GM18867 (cell line): ENCODE measurements at regions not wholly inside any gene's neighbourhood (a gene's known extent, or its start where the extent isn't known, plus 50 kb on each side); places are given as distances from the start of the nearest gene placed in this dataset.
"Not testable (repeated sequence)": the region's sequence is repeated elsewhere in the genome, so short reads cannot be mapped to it uniquely, and the experiment has no call there.

Experiments used
- ATAC-seq: cut with Tn5 transposase; IDR thresholded peaks from one replicate; pipeline ENCODE4 v1.9.1; 2021; ENCODE audit warnings: mild to moderate bottlenecking, moderate library complexity; ENCODE audit not compliant: unreplicated experiment

DNA sequence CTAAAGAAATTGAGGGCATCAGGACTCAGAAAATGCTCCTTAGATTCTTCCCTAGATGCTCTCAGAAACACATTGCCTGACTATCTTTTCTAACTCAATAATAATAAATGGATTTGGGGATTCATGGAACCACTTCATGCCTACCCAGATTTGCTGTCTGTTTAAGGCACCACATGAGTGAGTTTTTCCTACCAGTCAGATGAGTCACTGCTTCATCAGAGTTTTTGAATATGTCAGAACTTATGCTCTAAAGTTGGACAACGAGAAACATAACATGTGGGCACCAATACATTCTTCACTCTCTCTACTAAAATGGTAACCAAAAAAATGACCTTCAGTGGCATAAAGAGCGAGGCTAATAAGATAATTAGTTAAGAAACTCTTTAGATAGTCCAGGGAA lies 1135.1 kb downstream of the TUSC7 start:
- no peak for ATAC-seq

DNA sequence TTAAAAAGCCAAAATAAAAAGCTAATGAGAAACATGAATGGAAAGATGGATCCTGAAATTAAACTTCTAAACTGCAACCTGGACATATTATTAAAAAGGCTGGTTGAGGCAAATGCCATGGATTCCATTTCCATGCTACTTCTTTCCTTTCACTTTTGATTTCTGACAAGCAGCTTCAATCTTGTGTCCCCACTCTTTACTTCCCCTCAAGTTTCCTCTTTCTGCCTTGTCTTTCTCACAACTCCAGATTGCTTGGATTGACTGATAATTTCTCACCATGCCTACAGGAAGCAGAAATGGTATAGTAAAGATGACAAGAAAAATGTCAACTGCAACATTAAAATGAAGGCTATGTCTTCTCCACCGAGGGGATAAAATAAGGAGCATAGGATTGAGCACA lies 1136.7 kb downstream of the TUSC7 start:
- no peak for ATAC-seq

DNA sequence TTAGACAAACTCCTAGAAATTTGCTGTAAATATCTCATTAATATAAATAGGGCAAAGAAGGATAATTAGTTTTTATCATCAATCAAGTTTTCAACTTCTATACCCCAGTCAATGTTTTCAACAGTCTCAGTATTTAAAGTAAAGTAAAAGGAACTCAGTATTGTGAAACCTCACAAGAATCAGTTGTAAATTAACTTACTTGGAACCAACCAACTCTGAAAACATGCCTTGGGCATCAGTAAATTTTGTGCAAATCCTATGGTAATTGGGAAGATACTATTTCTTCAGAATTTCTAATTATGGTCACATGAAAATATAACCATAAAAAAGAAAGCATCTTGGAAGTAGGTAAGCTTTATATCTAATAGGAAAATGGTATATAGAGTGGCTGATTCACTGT lies 1139.0 kb downstream of the TUSC7 start:
- no peak for ATAC-seq

DNA sequence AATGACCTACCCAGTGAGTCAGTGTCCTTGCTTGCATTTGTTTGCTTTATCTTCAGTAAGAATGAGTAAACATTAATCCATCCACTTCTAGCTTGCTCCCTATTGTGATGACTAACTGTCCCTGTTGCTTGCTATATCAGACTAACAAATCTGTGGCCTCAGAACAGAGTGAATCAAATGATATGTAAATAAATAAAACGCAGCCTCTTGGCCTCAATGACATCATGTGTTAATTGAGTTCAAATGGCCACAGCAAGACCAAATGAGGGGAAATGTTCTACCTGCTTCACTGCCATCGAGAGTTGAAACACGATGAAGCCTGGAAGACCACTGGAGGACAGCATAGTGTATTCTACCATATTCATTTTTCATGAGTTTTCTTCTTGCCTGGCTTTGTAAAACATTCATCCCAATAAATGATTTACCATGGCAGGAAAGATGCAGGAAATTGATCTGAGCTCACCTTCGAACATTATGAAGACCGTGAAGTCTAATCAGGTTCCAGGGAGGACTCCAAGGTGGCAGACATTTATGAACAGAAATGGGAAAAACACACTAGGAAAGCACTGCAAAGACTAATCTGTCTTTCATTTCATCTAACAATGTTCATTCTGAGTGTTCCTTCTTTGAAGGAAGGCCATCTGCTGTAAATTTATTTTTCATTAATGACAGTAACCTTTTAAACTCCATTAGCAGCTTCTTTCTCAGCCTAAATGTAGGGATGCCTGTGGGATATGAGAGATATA lies 1144.5 kb downstream of the TUSC7 start:
- ATAC-seq, result no peak

DNA sequence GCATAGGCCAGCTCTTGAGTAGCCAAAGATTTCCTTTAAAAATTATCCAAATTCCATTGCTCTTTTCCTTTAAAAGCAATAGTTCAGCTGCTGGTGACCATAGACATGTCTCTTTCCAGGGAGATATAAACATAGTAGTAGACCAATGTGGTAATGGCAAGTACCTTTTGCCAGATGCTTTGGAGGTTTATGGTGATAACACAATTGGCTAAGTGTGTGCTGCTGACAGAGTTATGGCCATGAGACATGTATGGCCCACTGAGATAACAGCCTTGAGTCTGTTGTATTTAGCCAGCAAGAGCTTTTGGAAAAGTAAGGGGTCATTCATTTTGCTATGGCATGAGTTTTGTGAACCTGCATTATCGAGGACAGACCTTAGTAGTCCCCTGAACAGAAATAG lies 1146.8 kb downstream of the TUSC7 start:
- ATAC-seq, result no peak

DNA sequence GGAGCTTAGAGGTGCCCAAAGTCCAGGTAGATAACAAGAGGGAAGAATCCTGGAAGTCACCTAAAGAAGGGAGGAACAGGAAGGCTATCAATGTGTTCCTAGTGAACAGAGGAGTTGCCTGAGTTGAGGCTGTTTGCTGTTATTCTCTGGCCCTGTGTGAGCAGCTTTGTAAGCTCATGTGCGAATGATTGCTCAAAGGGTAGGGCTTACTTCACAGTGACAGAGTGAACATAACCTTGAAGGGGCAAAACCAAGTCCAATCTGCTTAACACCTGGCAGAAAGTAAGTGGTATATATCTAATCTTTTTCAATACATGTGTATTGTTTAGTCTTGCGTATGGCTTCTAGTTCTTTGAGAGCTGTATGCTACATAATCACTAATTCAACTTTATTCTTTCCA lies 1153.6 kb downstream of the TUSC7 start:
- no peak for ATAC-seq

DNA sequence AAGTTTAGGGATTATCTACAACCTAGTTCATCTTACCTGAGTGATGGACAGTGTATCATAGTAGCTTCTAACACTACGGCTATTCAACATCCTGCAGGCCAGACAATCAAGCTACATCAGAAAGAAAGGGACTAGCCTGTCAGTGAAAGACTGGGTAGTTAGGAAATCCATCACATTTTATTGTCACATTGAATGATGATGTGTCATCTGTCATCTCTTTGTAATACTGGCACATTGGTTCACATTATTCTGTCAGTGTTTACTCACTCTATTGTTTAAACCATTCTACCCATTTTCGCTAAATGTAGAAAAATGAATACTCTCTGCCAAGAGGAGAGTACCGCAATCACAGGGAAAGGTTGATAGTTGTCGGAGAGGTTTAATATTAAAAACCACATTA lies 1155.8 kb downstream of the TUSC7 start:
- ATAC-seq, result no peak

DNA sequence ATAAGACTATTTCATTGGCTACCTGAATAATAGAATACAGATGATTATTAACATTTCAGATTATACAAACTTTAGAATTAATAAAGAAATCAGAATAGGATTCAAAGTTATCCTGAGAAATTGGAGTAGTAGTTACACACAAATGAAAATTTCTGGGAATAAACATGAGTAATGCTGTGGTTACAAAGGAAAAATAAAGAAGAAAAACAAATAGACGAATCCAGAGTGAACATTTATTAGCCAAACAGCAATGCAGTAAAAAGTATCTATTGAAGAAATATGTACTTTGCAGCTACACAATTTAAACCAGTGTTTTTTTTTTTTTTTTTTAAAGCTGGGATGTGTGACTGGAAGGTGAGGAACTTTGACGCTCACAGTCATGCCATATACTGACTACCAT lies 1159.2 kb downstream of the TUSC7 start:
- ATAC-seq, result no peak

DNA sequence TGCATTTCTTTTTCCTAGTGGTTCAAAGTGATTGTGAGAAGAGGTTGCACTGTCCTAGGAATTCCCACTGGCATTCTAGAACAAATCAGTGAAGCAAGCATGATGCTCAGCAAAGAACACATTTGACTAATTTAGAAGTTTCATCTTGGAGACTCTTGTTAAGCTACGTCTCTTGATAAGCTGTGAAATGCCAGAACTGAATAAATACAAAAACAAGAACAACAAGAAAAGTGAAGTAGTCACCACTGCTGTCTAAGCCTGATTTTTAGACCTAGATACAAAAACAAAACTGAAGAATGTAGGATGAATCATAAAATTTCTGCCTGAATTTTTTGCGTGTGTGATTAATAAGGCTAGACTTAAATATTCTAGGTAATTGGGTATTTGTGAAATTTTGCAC lies 1162.4 kb downstream of the TUSC7 start:
- ATAC-seq, result no peak

DNA sequence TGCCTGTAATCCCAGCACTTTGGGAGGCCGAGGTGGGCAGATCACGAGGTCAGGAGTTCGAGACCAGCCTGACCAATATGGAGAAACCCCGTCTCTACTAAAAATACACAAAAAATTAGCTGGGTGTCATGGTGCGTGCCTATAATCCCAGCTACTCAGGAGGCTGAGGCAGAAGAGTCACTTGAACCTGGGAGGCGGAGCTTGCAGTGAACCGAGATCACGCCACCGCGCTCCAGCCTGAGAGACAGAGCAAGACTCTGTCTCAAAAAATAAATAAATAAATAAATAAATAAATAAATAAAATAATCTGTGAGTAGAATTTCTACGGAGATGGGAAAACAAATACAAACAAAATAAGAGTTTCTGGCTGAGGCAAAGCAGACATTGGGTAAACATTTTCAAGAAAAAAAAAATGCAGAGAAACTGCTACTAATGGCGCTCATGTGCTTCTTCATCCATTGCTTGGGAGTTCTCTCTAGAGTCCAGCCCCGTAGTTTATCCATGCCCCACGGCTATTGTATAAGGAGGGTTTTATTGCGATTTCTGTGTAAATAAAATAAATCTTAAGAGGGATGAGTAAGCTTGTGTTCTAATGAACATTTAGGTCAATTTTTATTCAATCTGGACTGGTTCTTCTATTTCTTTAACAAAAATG lies 1161.9 kb downstream of the IGSF11 start:
- ATAC-seq, result not testable (repeated sequence)

DNA sequence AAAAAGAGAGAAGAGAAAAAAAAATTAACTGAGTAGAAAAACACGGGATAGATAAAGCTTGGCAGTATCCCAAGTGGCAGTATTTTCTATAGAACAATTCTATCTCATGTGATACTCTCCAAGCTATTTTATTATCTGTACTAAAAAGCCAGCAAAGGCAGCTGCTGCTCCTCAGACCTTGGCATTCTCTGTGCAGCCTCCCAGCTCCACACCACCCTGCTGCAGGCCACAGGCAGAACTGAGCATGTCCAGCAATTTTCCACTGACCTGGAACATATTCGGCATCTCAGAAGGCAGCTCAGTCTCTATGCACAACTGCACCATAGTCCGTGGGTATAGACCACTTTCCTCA lies 1161.4 kb downstream of the IGSF11 start:
- no peak for ATAC-seq

DNA sequence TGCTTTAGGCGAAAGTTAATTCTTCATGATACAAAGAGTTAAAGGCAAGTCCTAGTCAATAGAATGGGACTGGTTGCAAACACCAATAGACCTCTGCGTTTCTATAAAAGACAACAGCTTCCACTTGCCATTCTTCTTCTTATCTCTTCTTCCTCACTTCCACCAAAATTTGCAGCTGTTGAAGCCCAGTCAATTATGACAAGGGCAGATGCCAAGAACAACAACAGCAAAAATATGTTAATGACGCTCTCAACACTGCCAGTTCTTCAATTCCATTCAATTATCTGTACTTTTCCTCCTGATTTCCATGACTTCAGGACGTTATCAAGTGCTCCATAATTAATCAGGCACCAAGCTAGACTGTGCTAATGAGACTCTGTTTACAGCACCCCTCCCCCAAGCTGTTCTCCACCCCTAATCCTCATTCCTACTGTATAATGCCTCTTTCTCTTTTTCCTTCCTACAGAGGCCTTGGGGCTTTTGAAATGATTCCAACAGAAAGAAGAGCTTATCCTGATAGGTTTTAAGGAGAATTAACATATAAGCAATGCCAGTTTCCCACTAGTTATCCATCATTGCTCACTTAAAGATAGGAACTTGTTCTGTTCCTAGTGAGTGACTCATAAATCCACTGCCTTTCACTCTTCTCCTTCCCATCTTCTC lies 1160.5 kb downstream of the IGSF11 start:
- no peak for ATAC-seq

DNA sequence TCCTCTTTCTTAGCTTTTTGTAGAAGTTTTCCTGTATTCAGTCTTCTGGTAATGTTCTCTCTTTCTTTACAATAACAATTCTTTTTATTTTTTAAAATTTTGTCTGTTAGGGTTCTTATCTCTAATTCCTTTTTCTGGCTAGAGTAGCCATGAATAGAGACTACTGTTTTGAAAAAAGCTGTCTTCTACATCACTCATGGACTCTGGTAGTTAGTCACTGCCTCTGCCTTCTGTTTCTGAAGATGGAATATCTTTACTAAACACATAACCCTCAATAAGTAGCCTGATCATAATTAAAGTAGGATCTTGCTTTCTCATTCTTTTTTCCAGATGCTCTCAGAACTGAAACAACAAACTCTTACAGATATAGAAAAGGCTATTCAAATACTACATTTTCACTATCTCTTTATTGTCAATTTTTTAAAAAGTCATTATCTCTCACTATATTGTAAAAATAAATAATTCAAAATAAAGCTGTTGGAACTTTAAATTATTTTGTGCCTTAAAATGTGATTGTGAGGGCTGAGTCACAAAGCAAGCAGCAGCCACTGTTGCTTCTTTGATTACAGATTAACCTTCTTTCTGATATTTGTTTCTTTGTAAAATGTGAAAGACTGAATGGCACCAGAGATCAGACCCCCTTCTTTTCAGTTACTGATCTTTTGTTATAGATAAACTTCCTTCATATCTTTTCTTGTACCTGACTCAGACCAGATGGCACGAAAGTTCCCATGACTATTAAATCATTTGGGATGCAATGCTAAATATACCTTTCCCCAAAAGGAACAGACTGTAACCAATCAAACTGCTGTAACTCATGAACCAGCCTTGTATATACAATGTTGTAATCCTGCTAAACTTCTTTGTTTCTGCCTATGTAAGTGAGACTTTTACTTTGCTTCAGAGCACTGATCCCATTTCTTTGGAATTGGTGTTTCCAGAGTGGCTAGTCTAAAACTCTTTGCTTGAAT lies 1159.5 kb downstream of the IGSF11 start:
- no peak for ATAC-seq

DNA sequence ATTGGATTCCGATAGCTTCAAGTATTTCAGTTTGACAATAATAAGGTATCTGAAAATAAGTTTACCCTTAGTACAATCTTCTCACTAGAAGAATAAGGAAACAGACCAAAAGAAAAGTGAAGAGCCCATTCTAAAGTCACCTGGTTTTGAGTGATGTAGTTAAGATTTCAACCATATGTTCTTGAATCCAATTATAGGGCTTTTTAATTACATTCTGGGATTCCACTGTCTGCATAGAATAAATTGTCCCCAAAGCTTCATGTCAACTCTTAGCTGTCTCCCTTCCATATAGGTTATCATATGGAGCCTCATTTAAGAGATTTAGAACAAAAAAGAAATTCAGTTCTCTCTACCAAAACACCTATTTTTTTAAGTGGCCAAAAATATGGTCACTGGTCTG lies 1158.8 kb downstream of the IGSF11 start:
- ATAC-seq, result no peak

DNA sequence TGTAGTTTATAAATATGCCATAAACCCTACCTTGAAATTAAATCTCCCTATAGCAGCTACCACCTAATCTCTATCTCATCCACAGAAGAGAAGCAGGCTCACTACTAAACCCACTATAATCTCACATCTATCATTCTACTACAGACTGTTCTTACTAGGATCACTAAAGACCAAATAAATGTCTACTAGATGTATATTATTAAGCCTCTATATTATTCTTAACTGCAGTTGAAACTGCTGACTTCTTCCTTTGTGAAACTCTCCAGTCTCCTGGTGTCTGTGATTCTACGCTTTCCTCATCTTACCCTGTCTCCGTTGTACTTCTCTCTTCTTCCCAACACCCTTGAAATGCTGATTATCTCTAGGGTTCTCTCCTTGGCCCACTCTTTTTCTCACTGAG lies 1154.0 kb downstream of the IGSF11 start:
- ATAC-seq, result no peak

DNA sequence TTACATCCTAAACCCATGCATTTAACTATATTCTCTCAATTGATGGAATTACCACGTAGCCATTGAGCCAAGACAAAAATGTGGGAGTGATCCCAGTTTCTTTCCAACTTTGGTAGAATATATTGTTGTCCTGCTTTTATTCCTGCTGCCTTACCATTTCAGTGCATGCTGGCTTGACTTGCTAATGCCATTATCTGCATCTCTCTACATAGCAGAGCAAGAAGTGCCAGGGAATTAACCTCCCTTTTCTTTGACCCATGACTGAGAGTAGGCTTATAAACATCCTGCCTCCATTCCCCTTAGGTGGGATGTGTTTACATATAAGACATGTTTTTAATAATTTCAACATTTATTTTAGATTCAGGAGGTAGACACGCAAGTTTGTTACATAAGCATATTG lies 1153.4 kb downstream of the IGSF11 start:
- no peak for ATAC-seq

DNA sequence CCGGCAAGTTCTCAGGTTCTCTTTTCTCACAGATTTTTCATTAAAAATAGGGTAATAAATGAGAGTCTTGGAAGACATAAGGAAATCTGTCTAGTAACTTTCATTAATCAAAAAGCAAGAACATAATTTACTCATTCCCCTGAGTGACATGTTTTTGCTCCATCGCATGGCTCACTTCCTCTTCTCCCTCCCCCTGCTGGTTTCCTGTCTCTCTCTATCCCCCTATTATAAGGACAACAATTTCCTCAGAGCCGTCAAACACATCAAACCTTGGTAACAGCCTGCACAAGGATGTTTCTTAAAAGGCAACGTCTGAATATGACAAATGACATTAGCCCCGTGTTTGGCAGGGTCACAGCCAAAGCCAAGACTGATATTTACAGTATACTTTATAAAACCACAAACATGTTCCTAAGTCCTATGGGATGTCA lies 1149.6 kb downstream of the IGSF11 start:
- no peak for ATAC-seq

DNA sequence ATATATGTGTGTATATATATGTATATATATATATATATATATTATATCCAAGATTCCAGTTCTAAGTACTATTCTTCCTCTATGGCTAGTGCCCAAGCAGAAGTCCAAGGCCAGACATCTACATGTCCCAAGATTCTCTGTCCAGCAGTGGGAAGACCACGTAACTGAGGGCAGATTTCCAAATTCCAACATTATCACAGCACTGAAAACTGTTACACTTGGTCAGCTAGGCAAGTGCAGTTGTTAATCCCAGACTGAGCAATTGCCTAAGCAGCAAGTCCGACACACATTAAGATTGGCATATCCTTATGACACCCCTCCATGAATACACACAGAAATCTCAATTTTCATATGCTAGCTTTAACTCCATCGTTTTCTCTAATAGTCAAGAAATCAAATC lies 1148.5 kb downstream of the IGSF11 start:
- ATAC-seq, result no peak

DNA sequence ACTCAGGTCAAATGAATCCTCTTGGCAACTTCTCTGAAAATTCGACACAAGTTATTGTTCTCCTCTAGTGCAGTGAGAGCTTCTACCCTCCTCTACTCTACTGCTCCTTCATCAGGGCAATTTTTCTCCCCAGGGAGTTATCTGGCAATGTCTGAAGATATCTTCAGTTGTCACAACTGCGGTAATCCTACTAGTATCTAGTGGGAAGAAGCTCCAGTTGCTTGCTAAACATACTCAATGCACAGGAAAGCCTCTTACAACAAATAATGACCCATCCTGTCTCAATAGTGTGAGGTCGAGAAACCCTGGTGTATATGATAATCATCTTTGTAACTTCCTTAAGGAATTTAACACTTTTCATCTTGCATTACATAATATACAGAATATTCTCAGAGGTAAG lies 1147.6 kb downstream of the IGSF11 start:
- ATAC-seq, result no peak

DNA sequence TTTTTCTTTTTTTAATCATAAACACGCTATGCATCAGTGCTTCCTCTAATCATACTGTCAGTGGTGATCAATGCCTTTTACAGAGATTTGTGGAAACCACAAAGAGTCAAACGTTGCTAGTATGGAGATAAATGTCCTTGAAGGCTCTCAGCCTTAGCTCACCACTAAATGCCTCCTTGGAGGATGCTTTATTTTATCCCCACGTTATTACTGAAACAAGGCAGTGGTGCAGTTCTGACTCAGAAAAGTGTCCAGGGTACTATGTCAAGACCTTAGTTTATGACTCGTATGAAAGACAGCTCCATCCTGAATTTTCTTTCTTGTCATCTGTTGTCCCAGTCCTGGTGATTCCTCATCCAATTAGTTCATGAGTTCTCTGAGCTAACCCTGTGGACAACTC lies 1146.7 kb downstream of the IGSF11 start:
- ATAC-seq, result no peak

DNA sequence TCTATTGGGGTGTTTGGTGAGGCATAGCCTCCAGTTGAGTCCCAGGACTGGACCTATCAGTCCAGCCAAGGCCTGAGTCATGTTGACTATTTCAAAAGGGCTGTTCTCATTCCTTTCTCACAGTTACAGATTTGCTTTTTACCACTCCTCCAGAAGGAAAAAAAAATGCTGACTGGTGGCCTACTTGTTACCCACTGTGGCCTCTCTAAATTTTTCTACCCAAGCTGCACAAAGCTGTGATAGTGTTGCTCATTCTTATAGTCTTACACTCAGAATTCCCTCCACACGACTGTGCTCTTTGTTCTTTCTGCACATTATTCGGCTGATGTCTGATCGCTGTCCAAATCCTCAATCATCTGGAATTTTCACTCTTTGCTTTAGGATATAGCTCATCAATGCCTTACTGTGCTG lies 1142.2 kb downstream of the IGSF11 start:
- no peak for ATAC-seq
